Thyroid gland (tissue), 4 donors: ENCODE measurements at regions not wholly inside any gene's neighbourhood (a gene's known extent, or its start where the extent isn't known, plus 50 kb on each side); places are given as distances from the start of the nearest gene placed in this dataset.

Source experiments
- POLR2A ChIP-seq, 2 donors: fragments of 450-650 bp; IDR thresholded peaks; one replicate each; pipeline ENCODE4 v1.6.1; 2017; ENCODE audit warnings: antibody characterized with exemption in 2 of 2, mild to moderate bottlenecking in 2 of 2, moderate library complexity in 1 of 2
- TF ChIP-seq, protein P1 (sequence below), 6 experiments: fragments of 200-600 bp in 3 of 6; fragments of 450-650 bp in 3 of 6; sonication (generic) in 3 of 6; IDR thresholded peaks; one replicate each; pipeline ENCODE4 v1.5.1; 2016 to 2019; ENCODE audit warnings: antibody characterized with exemption in 6 of 6, mild to moderate bottlenecking in 2 of 6, inconsistent platforms in 1 of 6, moderate library complexity in 1 of 6

DNA sequence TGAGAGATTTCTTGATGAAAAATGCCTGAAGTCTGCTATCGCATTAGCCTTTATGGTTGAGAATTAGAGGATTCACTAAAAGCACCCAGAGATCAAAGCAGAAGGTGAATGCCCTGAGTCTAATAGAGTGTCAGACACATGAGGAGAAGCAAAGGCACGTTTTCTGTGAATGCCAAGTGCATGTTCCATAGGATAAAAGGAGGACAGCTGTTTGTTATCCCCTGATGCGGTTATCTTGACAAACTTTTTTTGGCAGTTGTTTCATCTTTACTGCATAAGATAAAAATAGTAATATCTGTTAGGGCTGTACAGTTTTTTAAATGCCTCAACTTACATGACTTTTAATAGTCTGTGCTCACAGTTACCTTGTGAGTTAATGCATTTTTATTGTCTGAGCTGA is 65.3 kb upstream of the CD96 start:
- TF ChIP-seq, protein P1, sequence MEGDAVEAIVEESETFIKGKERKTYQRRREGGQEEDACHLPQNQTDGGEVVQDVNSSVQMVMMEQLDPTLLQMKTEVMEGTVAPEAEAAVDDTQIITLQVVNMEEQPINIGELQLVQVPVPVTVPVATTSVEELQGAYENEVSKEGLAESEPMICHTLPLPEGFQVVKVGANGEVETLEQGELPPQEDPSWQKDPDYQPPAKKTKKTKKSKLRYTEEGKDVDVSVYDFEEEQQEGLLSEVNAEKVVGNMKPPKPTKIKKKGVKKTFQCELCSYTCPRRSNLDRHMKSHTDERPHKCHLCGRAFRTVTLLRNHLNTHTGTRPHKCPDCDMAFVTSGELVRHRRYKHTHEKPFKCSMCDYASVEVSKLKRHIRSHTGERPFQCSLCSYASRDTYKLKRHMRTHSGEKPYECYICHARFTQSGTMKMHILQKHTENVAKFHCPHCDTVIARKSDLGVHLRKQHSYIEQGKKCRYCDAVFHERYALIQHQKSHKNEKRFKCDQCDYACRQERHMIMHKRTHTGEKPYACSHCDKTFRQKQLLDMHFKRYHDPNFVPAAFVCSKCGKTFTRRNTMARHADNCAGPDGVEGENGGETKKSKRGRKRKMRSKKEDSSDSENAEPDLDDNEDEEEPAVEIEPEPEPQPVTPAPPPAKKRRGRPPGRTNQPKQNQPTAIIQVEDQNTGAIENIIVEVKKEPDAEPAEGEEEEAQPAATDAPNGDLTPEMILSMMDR (IDR thresholded peaks at IDR 0.05), result no peak
- TF ChIP-seq POLR2A (IDR thresholded peaks at IDR 0.05), result no peak
